ENCODE measurements at regions not wholly inside any gene's neighbourhood (a gene's known extent, or its start where the extent isn't known, plus 50 kb on each side); places are given as distances from the start of the nearest gene placed in this dataset.

- DNase-seq (ENCODE audit: low read depth): peak; percentile 61
- H3K4me3 ChIP-seq (replicated peaks; ENCODE audit: low read depth, low read length): no peak overlapping the region
- TF ChIP-seq CTCF (IDR thresholded peaks at IDR 0.05; ENCODE audit: low read length, missing control alignments): no peak
These were observed 623.5 kb upstream of the TBL1XR1 start for GRCh38 chr3:177820683-177821316.

- DNase-seq (ENCODE audit: low read depth): no peak
- TF ChIP-seq CTCF (IDR thresholded peaks at IDR 0.05; ENCODE audit: low read length, missing control alignments): no peak
- no peak overlapping the region for H3K4me3 ChIP-seq (replicated peaks; ENCODE audit: low read depth, low read length)
These were observed 625.4 kb upstream of the TBL1XR1 start for GRCh38 chr3:177822681-177823096.

GRCh38 chr3:177823701-177824189 is 626.5 kb upstream of the TBL1XR1 start:
- DNase-seq (ENCODE audit: low read depth): no peak
- H3K4me3 ChIP-seq (replicated peaks; ENCODE audit: low read depth, low read length): no peak overlapping the region
- no peak for TF ChIP-seq CTCF (IDR thresholded peaks at IDR 0.05; ENCODE audit: low read length, missing control alignments)

GRCh38 chr3:177824190-177824786 is 627.0 kb upstream of the TBL1XR1 start:
- peak; percentile 90 for DNase-seq (ENCODE audit: low read depth)
- no peak overlapping the region for H3K4me3 ChIP-seq (replicated peaks; ENCODE audit: low read depth, low read length)
- no peak for TF ChIP-seq CTCF (IDR thresholded peaks at IDR 0.05; ENCODE audit: low read length, missing control alignments)

- no peak for DNase-seq (ENCODE audit: low read depth)
- TF ChIP-seq CTCF (IDR thresholded peaks at IDR 0.05; ENCODE audit: low read length, missing control alignments): no peak
- H3K4me3 ChIP-seq (replicated peaks; ENCODE audit: low read depth, low read length): no peak overlapping the region
These were observed 627.6 kb upstream of the TBL1XR1 start for GRCh38 chr3:177824841-177825240.

GRCh38 chr3:177826253-177826652 is 629.0 kb upstream of the TBL1XR1 start:
- TF ChIP-seq CTCF (IDR thresholded peaks at IDR 0.05; ENCODE audit: low read length, missing control alignments): no peak
- no peak for DNase-seq (ENCODE audit: low read depth)
- H3K4me3 ChIP-seq (replicated peaks; ENCODE audit: low read depth, low read length): no peak overlapping the region

Data from fibroblast of pulmonary artery (primary cell).